ENCODE measurements at regions not wholly inside any gene's neighbourhood (a gene's known extent, or its start where the extent isn't known, plus 50 kb on each side); places are given as distances from the start of the nearest gene placed in this dataset.
"Not testable (repeated sequence)": the region's sequence is repeated elsewhere in the genome, so short reads cannot be mapped to it uniquely, and the experiment has no call there.

GRCh38 chr9:85332487-85332886, 409.3 kb downstream of the AGTPBP1 start:
- DNase-seq (ENCODE audit: low read depth in 2 of 2) = no peak

GRCh38 chr9:85331626-85332025, 410.1 kb downstream of the AGTPBP1 start:
- no peak for DNase-seq (ENCODE audit: low read depth in 2 of 2)

GRCh38 chr9:85322592-85322991, 419.2 kb downstream of the AGTPBP1 start:
- DNase-seq (ENCODE audit: low read depth in 2 of 2) = no peak

GRCh38 chr9:85321561-85321960, 420.2 kb downstream of the AGTPBP1 start:
- no peak for DNase-seq (ENCODE audit: low read depth in 2 of 2)

DNA sequence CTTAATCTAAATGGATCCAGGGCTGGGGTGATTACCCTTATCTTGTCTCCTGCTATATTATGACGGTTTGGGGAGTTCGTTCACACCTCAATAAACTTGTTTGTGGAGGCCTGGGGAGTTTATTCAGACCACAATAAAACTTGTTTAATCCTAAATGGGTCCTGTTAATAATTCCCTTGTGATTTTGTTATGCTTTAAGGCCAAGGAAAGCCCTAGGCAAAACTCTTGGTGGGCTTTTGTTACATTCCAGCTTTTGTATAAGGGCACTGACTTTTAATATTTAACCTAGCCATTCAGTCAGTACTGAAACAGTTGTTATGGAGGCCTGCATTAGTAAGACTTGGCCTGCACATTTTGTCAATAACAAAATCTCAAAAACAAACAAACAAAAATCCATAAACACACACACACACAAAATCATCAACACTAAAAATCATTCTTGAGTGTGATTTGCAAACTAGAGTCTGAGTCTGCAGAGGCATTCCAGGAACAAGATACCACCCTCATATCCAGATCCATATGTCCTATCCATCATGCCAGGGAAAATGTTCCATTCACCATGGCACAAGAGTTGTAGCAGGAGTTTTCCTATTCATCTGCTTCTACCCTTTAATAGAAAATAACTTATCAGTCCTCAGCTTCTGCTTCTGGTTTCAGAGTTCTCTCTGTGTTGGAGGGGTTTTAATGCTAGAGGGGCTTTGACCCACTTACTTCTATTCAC, 421.7 kb downstream of the AGTPBP1 start:
- DNase-seq (ENCODE audit: low read depth in 2 of 2) = no peak

DNA sequence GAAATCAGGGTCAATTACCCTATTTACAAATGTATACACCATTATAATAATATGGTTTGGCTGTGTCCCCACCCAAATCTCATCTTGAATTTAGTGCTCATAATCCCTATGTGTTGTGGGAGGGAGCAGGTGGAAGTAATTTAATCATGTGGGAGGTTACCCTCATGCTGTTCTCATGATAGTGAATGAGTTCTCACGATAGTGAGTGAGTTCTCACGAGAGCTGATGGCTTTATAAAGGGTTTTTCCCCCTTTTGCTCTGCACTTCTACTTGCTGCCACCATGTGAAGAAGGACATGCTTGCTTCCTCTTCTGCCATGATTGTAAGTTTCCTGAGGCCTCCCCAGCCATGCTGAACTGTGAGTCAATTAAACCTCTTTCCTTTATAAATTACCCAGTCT, 426.2 kb downstream of the AGTPBP1 start:
- DNase-seq (ENCODE audit: low read depth in 2 of 2) = not testable (repeated sequence)

DNA sequence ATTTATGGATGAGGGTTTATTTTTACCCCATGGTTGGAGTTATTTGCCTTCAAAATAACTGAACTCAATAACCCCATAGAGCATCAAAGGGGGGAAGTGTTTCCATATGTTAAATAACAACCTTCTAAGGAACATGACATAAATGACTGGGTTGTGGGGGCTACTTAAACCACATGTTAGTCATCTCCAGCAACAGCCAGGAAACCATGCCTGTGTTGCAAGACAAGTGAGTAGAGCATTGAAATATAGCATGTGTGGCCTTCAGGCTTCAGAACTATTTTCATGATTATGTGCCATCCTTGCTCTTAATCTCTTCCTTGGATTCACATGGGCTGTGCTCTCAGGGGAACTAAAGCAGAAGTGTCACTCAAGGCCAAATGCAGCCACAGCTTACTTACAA, 431.2 kb downstream of the AGTPBP1 start:
- no peak for DNase-seq (ENCODE audit: low read depth in 2 of 2)

DNA sequence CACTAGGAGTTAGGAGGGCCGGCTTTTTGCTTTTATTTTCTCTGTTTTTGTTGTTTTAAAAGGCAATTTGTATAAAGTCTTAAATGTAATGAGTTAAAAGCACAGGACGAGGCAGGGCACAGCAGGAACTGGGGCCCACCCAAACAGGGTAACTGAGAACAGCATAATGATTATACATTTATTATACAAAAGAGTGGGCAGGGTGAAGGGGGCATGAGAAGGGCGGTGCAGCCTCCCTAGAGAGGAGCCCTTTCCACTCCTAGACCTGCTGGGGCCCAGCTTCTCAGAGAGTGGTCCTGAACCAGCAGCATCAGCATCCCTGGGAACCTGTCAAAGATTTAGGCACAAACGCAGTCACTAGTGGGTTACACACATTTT, 438.0 kb downstream of the AGTPBP1 start:
- no peak for DNase-seq (ENCODE audit: low read depth in 2 of 2)

DNA sequence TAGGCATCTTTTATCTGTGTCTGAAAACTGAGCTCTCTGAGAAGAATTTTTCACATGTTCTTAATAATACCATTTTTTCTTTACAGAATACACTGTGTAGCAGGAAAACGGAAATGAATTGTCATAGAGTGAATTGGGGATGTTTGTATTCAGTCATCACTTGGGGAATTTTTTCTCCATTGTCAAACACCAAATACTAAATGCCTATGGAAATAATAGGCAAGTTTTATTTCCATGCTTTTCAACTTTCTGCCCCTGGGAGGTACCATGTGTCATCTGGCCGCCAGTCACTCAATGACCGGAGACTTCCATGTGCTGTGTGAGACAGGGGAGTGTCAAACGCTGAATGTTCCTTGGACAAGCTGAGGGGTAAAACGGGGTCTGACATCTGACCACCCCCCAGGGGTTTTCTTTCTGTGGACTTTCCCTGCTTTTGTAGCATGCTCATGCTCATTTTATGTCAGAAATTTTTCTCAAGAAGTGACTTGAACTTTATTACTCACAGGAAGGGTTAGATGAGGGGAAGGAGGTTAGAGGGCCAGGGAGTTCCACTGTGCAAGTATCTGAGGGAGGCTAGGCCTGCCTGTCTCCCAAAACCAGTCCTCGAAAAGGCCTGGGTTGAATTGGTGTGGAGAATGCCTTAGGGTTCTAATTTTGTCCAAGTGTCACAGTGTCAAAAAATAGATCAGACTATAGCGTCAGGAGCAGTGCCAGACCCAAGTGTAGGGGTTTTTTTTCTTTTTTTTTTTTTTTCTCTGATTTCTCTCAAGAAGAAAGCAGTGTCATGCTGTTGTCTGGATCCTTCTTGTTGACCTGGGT, 438.6 kb downstream of the AGTPBP1 start:
- DNase-seq (ENCODE audit: low read depth in 2 of 2) = no peak

- no peak for DNase-seq (ENCODE audit: low read depth in 2 of 2)
Observed at GRCh38 chr9:85298499-85298898, 443.3 kb downstream of the AGTPBP1 start.

DNA sequence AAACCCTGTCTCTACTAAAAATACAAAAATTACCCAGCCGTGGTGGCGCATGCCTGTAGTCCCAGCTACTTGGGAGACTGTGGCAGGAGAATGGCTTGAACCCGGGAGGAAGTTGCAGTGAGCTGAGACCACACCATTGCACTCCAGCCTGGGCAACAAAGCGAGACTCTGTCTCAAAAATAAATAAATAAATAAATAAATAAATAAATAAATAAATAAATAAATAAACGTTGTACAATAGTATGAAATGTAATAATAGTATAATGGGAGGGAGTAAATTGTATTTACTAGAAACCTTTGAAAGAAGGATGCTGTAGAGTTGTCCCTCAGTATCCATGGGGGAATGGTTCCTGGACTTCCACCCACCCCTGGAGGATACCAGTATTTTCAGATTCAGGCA, 446.5 kb downstream of the AGTPBP1 start:
- not testable (repeated sequence) for DNase-seq (ENCODE audit: low read depth in 2 of 2)

DNA sequence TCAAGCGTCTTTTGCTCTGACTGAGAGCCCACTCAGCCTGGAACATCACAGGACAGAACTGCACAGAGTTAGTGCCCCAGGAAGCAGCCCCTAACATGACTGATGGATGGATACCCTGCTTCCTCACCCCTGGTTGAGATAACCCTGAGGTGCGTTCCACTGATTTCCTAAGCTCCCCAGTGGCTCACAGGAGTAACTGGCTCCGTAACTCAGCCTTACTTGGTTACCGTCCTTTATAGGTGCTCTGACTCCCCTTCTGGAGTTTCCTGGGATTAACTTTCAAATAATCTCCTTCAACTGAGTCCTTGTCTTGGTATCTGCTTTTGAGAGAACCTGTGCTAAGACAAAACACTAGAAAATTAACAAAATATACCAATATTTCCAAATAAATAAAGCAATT, 449.5 kb downstream of the AGTPBP1 start:
- no peak for DNase-seq (ENCODE audit: low read depth in 2 of 2)

DNA sequence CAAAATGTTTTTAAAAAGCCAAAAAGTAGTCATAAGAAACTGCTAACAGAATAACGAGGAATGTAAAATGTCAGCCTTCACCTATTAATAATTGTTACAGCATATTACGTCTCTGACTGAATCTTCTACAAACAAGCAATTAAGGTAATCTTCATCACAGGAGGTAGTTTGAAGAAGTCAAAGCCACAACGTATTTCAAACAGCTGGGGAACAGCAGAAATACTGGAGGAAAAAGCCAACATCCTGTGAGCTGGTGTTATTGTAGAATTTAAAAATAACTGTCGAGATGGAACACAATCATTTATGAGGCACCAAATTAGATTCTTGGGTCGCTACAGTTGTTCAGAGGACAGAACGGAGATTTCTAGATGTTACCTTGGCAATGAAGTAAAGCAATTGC, 450.5 kb downstream of the AGTPBP1 start:
- DNase-seq (ENCODE audit: low read depth in 2 of 2) = no peak

DNA sequence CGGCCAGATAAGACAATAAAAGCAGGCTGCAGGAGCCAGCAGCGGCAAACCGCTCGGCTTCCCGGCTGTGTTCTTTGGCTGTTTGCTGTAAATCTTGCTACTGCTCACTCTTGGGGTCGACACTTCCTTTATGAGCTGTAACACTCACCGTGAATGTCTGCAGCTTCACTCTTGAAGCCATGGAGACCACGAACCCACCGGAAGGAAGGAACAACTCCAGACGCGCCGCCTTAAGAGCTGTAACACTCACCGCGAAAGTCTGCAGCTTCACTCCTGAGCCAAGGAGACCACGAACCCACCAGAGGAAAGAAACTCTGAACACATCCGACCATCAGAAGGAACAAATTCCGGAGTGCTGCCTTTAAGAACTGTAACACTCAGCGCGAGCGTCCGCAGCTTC, 451.7 kb downstream of the AGTPBP1 start:
- DNase-seq (ENCODE audit: low read depth in 2 of 2) = peak; percentile 2 to 6

DNA sequence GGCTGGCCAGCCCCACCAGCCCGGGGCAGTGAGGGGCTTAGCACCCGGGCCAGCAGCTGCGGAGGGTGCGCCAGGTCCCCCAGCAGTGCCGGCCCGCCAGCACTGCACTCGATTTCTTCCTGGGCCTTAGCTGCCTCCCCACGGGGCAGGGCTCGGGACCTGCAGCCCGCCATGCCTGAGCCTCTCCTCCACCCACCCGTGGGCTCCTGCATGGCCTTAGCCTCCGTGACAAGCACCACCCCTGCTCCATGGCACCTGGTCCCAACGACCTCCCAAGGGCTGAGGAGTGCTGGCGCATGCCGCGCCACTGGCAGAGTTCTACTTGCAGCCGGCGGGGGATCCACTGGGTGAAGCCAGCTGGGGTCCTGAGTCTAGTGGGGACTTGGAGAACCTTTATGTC, 452.6 kb downstream of the AGTPBP1 start:
- DNase-seq (ENCODE audit: low read depth in 2 of 2) = no peak

GRCh38 chr9:85283421-85283820, 458.3 kb downstream of the AGTPBP1 start:
- no peak for DNase-seq (ENCODE audit: low read depth in 2 of 2)

DNA sequence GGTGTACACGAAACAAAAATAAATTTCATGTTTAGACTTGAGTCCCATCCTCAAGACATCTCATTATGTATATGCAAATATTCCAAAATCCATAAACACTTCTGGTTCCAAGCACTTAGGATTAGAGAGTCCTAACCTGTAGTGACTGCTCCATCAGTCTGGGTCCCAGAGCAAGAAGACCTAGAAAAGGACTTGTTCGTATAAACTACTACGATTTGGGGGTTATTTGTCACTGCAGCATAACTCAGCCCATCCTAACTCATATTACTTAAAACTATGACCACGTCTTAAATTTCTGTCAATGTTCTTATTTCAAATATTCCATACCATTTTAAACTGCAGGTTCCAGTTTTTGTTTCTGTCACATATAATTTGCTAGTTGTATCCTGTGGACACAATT, 463.0 kb downstream of the AGTPBP1 start:
- DNase-seq (ENCODE audit: low read depth in 2 of 2) = no peak

- DNase-seq (ENCODE audit: low read depth in 2 of 2) = no peak
Observed at GRCh38 chr9:85276741-85277140, 465.0 kb downstream of the AGTPBP1 start.

DNA sequence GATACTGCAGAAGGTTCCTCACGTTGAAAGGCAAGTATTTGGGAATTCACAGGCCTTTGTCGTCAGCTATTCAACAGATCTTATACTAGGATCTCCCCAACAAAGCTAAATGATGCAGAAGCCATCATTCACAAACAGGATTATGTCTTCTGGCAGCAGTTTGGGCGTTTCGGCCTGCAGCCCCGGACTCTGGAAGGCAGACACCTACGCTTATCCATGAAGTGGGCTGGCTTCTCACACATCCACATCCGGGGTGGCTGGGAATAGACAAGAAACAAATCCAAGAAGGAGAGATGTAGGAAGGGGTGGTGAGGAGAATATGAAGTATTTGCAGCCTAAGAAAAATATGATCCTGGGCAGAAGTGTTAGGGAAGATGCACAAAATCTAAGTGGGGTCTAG, 471.9 kb downstream of the AGTPBP1 start:
- DNase-seq (ENCODE audit: low read depth in 2 of 2) = no peak

GRCh38 chr9:85268131-85268530, 473.6 kb downstream of the AGTPBP1 start:
- no peak for DNase-seq (ENCODE audit: low read depth in 2 of 2)

- DNase-seq (ENCODE audit: low read depth in 2 of 2) = no peak
Observed at GRCh38 chr9:85264695-85265094, 477.1 kb downstream of the AGTPBP1 start.

GRCh38 chr9:85263288-85263687, 478.5 kb downstream of the AGTPBP1 start:
- no peak for DNase-seq (ENCODE audit: low read depth in 2 of 2)

DNA sequence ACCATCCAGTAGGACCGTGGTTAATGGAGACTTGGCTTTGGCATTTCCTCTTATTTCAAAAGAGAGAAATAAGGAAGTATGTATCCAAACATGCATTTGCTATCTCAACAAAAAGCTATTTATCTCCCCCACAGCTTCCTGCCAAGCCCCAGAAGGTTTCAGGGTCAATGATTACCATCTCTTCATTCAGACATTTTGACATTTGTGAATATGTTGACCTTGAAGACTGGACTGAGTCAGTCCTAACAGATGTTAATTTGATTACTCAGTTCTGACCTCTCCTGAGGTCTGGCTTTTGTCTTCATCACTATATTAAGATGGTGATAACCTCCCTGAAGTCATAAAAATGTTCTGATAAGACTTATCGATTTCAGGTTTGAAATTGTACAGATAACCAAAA, 479.4 kb downstream of the AGTPBP1 start:
- no peak for DNase-seq (ENCODE audit: low read depth in 2 of 2)
